Panc1 (cell line): ENCODE measurements at regions not wholly inside any gene's neighbourhood (a gene's known extent, or its start where the extent isn't known, plus 50 kb on each side); places are given as distances from the start of the nearest gene placed in this dataset.

Source experiments
- ATAC-seq: fragments of 200-7000 bp; cut with Tn5 transposase; 2 replicates; pipeline ENCODE4 v1.9.1; 2020; ENCODE audit warnings: mild to moderate bottlenecking, moderate library complexity
- BruUV-seq: library from RNA; stranded (reverse); fragments of 400-500 nt; replicated peaks from 2 replicates; lab custom pipeline; 2021; lab: Mats Ljungman, UMichigan
- CTCF ChIA-PET: fragments of 300-600 bp; sonication (Branson Sonifier 250); formaldehyde crosslinking; loops from one replicate; lab custom pipeline; 2022; ENCODE audit warnings: antibody characterized with exemption; lab: Charles Lee
- POLR2A ChIA-PET: fragments of 300-600 bp; sonication (Branson Sonifier 250); formaldehyde crosslinking; loops from one replicate; lab custom pipeline; 2022; ENCODE audit warnings: antibody characterized with exemption; lab: Charles Lee
- DNase-seq: peaks from one replicate; pipeline ENCODE4 v3.0.0-alpha.2; 2010; ENCODE audit warnings: low read depth, low spot score
- H3K27ac ChIP-seq: 2 replicates; pipeline ENCODE4 v1.5.1; 2011; ENCODE audit warnings: mild to moderate bottlenecking, low read length, inconsistent platforms
- H3K27me3 ChIP-seq: fragments of 200-500 bp; sonication (Bioruptor generic); 2 replicates; pipeline ENCODE4 v1.6.0; 2014; ENCODE audit warnings: low read length, inconsistent platforms; ENCODE audit not compliant: control insufficient read depth, insufficient read depth
- H3K36me3 ChIP-seq: fragments of 200-500 bp; sonication (Bioruptor generic); 2 replicates; pipeline ENCODE4 v1.5.1; 2014; ENCODE audit warnings: inconsistent platforms, mild to moderate bottlenecking, low read length, moderate library complexity; ENCODE audit not compliant: control insufficient read depth, insufficient read depth
- H3K4me1 ChIP-seq: 2 replicates; pipeline ENCODE4 v1.5.1; 2011; ENCODE audit warnings: inconsistent platforms, mild to moderate bottlenecking, low read length, moderate library complexity; ENCODE audit not compliant: control insufficient read depth, insufficient read depth
- H3K4me3 ChIP-seq, 2 experiments: 2 replicates each; pipeline ENCODE4 v1.5.1; 2011 to 2012; ENCODE audit warnings: low read depth in 2 of 2, low read length in 2 of 2, mild to moderate bottlenecking in 2 of 2, inconsistent platforms in 1 of 2, moderate library complexity in 1 of 2
- H3K9me3 ChIP-seq: fragments of 200-500 bp; sonication (Bioruptor generic); 2 replicates; pipeline ENCODE4 v1.5.1; 2014; ENCODE audit warnings: low read depth, mild to moderate bottlenecking, inconsistent platforms, low read length, moderate library complexity; ENCODE audit not compliant: control insufficient read depth, insufficient read depth
- POLR2AphosphoS5 ChIP-seq: IDR thresholded peaks from 2 replicates; pipeline ENCODE4 v1.6.1; 2012; ENCODE audit warnings: mild to moderate bottlenecking, low read depth, low read length, moderate library complexity
- REST ChIP-seq, 2 experiments: IDR thresholded peaks; 2 replicates each; pipeline ENCODE4 v1.6.1; 2011 to 2012; ENCODE audit warnings: low read depth in 2 of 2, control low read depth in 1 of 2, low read length in 1 of 2, mild to moderate bottlenecking in 1 of 2, moderate library complexity in 1 of 2; ENCODE audit not compliant: insufficient read depth in 1 of 2
- SIN3A ChIP-seq: IDR thresholded peaks from 2 replicates; pipeline ENCODE4 v1.6.1; 2012; ENCODE audit warnings: low read depth, mild to moderate bottlenecking, low read length, moderate library complexity, borderline replicate concordance; ENCODE audit not compliant: insufficient read depth
- TCF7L2 ChIP-seq: IDR thresholded peaks from 2 replicates; pipeline ENCODE4 v1.6.1; 2011; ENCODE audit warnings: mild to moderate bottlenecking, low read depth, low read length, inconsistent platforms
- in situ Hi-C: cut with HindIII; loops from 2 replicates; pipeline ENCODE4 v1.10.0; 2016; ENCODE audit warnings: low sequenced_read_pairs, low pct_unique_long_range_greater_than_20kb
- intact Hi-C: fragments of 100-400 bp; cut with micrococcal nuclease; formaldehyde crosslinking; loops from one replicate; pipeline ENCODE4 v1.10.0; 2022; ENCODE audit not compliant: unreplicated experiment
- TF ChIP-seq, protein P1 (sequence below): fragments of 450-650 bp; IDR thresholded peaks from 2 replicates; pipeline ENCODE4 v1.5.1; 2017; ENCODE audit warnings: mild to moderate bottlenecking

- H3K4me1 ChIP-seq: no peaks in the 10 kb centered on the region
- no peaks in the 10 kb centered on the region for H3K36me3 ChIP-seq
- TF ChIP-seq REST (IDR thresholded peaks at IDR 0.05; ENCODE audit: insufficient read depth in 1 of 2, low read depth in 2 of 2, low read length in 1 of 2) (no peak), TCF7L2 (no peak), SIN3A (no peak), POLR2AphosphoS5 (no peak)
- TF ChIP-seq, protein P1, sequence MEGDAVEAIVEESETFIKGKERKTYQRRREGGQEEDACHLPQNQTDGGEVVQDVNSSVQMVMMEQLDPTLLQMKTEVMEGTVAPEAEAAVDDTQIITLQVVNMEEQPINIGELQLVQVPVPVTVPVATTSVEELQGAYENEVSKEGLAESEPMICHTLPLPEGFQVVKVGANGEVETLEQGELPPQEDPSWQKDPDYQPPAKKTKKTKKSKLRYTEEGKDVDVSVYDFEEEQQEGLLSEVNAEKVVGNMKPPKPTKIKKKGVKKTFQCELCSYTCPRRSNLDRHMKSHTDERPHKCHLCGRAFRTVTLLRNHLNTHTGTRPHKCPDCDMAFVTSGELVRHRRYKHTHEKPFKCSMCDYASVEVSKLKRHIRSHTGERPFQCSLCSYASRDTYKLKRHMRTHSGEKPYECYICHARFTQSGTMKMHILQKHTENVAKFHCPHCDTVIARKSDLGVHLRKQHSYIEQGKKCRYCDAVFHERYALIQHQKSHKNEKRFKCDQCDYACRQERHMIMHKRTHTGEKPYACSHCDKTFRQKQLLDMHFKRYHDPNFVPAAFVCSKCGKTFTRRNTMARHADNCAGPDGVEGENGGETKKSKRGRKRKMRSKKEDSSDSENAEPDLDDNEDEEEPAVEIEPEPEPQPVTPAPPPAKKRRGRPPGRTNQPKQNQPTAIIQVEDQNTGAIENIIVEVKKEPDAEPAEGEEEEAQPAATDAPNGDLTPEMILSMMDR: no peak
- no peaks in the 10 kb centered on the region for H3K9me3 ChIP-seq
- in situ Hi-C loops (no loop called here), intact Hi-C loops (no loop called here)
- H3K27me3 ChIP-seq: no peaks in the 10 kb centered on the region
- ChIA-PET POLR2A (no interaction called here), CTCF (no interaction called here)
- DNase-seq (no peak), ATAC-seq (no peak)
- H3K27ac ChIP-seq: no peak overlapping the region
- H3K4me3 ChIP-seq: no peak overlapping the region
- BruUV-seq: no TSS peak
Observed at GRCh38 chr5:6112538-6112937, 265.8 kb downstream of the MED10 start.

DNA sequence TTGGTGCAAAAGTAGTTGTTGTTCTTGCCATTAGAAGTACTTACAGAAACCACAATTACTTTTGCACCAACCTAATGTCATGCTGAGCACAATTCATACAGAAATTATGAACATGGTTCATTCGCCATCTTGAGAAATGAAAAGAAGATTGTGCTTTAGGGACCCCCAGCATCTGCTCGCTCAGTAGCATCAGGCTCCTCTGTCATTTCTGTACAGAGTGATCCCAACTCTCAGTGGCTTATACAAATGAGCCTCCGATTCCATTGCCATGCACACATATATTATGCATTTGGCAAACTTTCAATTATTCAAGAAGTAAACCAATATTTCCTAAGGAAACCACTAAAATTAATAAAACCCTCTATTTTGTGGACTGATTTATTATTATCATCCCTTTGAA is 266.2 kb downstream of the MED10 start:
- ChIA-PET CTCF (no interaction called here), POLR2A (no interaction called here)
- H3K36me3 ChIP-seq: no peaks in the 10 kb centered on the region
- in situ Hi-C loops (no loop called here), intact Hi-C loops (no loop called here)
- no TSS peak for BruUV-seq
- H3K27ac ChIP-seq: no peak overlapping the region
- no peaks in the 10 kb centered on the region for H3K4me1 ChIP-seq
- H3K9me3 ChIP-seq: no peaks in the 10 kb centered on the region
- no peaks in the 10 kb centered on the region for H3K27me3 ChIP-seq
- TF ChIP-seq, protein P1: no peak
- TF ChIP-seq SIN3A (no peak), POLR2AphosphoS5 (no peak), TCF7L2 (no peak), REST (IDR thresholded peaks at IDR 0.05; ENCODE audit: insufficient read depth in 1 of 2, low read depth in 2 of 2, low read length in 1 of 2) (no peak)
- H3K4me3 ChIP-seq: no peak overlapping the region
- DNase-seq: no peak
- no peak for ATAC-seq
